Loucy (cell line): ENCODE measurements at regions not wholly inside any gene's neighbourhood (a gene's known extent, or its start where the extent isn't known, plus 50 kb on each side); places are given as distances from the start of the nearest gene placed in this dataset.

Experiments
- H2AFZ ChIP-seq: fragments of 200-600 bp; sonication (generic); 2 replicates; pipeline ENCODE4 v1.6.0; 2016; ENCODE audit warnings: antibody characterized with exemption, mild to moderate bottlenecking, low read length, moderate library complexity
- H3F3A ChIP-seq: fragments of 200-600 bp; 2 replicates; pipeline ENCODE4 v1.6.0; 2016; ENCODE audit warnings: antibody characterized with exemption, low read depth, mild to moderate bottlenecking
- H3K27me3 ChIP-seq: fragments of 200-600 bp; sonication (generic); 2 replicates; pipeline ENCODE4 v1.6.1; 2014; ENCODE audit warnings: low read length, mild to moderate bottlenecking; ENCODE audit not compliant: insufficient read depth, poor library complexity, severe bottlenecking
- H3K36me3 ChIP-seq: fragments of 200-600 bp; sonication (generic); 2 replicates; pipeline ENCODE4 v1.6.1; 2016; ENCODE audit warnings: low read length; ENCODE audit not compliant: insufficient read depth
- H3K4me1 ChIP-seq: fragments of 200-600 bp; sonication (generic); 2 replicates; pipeline ENCODE4 v1.5.1; 2014; ENCODE audit warnings: low read length, mild to moderate bottlenecking; ENCODE audit not compliant: insufficient read depth, poor library complexity, severe bottlenecking
- H3K4me2 ChIP-seq: fragments of 200-600 bp; sonication (generic); 2 replicates; pipeline ENCODE4 v1.6.0; 2014; ENCODE audit warnings: antibody characterized with exemption, low read length, low read depth, mild to moderate bottlenecking; ENCODE audit not compliant: poor library complexity, severe bottlenecking
- H3K4me3 ChIP-seq: fragments of 200-600 bp; sonication (generic); 2 replicates; pipeline ENCODE4 v1.5.1; 2014; ENCODE audit warnings: low read length, mild to moderate bottlenecking, mixed read lengths; ENCODE audit not compliant: poor library complexity, severe bottlenecking
- H3K79me2 ChIP-seq: fragments of 200-600 bp; sonication (generic); 2 replicates; pipeline ENCODE4 v1.6.1; 2014; ENCODE audit warnings: low read length; ENCODE audit not compliant: insufficient read depth
- H3K9ac ChIP-seq: fragments of 200-600 bp; sonication (generic); 2 replicates; pipeline ENCODE4 v1.6.0; 2014; ENCODE audit warnings: mild to moderate bottlenecking, low read depth, low read length, moderate library complexity; ENCODE audit not compliant: poor library complexity, severe bottlenecking
- H3K9me2 ChIP-seq: fragments of 200-600 bp; sonication (generic); replicated peaks from 2 replicates; pipeline ENCODE4 v1.6.1; 2016; ENCODE audit warnings: low read depth, low read length, mixed read lengths
- H3K9me3 ChIP-seq: fragments of 200-600 bp; sonication (generic); 2 replicates; pipeline ENCODE4 v1.6.1; 2014; ENCODE audit warnings: mild to moderate bottlenecking, antibody characterized with exemption, low read length, low read depth; ENCODE audit not compliant: insufficient read depth
- H4K20me1 ChIP-seq: fragments of 200-600 bp; sonication (generic); 2 replicates; pipeline ENCODE4 v1.6.0; 2014; ENCODE audit warnings: antibody characterized with exemption, low read length, mild to moderate bottlenecking; ENCODE audit not compliant: insufficient read depth, poor library complexity, severe bottlenecking
- EZH2phosphoT487 ChIP-seq: fragments of 200-600 bp; IDR thresholded peaks from 2 replicates; pipeline ENCODE4 v1.6.1; 2018; ENCODE audit warnings: antibody characterized with exemption, mild to moderate bottlenecking, moderate library complexity, borderline replicate concordance
- TF ChIP-seq, protein P1 (sequence below): fragments of 200-600 bp; sonication (generic); conservative IDR thresholded peaks from 2 replicates; pipeline ENCODE4 v1.5.1; 2014; ENCODE audit warnings: mild to moderate bottlenecking, antibody characterized with exemption, low read length

GRCh38 chr14:49959822-49960408, 67.0 kb downstream of the ARF6 start:
- no peaks in the 10 kb centered on the region for H3K79me2 ChIP-seq
- H3K36me3 ChIP-seq = no peaks in the 10 kb centered on the region
- no peak overlapping the region for H3K9ac ChIP-seq
- H3K27me3 ChIP-seq = no peaks in the 10 kb centered on the region
- no peak overlapping the region for H3K4me3 ChIP-seq
- H3K9me2 ChIP-seq = no peaks in the 10 kb centered on the region
- H3K9me3 ChIP-seq = no peaks in the 10 kb centered on the region
- H3F3A ChIP-seq = no peaks in the 10 kb centered on the region
- H4K20me1 ChIP-seq = no peaks in the 10 kb centered on the region
- no peak overlapping the region for H3K4me2 ChIP-seq
- no peaks in the 10 kb centered on the region for H3K4me1 ChIP-seq
- TF ChIP-seq, protein P1, sequence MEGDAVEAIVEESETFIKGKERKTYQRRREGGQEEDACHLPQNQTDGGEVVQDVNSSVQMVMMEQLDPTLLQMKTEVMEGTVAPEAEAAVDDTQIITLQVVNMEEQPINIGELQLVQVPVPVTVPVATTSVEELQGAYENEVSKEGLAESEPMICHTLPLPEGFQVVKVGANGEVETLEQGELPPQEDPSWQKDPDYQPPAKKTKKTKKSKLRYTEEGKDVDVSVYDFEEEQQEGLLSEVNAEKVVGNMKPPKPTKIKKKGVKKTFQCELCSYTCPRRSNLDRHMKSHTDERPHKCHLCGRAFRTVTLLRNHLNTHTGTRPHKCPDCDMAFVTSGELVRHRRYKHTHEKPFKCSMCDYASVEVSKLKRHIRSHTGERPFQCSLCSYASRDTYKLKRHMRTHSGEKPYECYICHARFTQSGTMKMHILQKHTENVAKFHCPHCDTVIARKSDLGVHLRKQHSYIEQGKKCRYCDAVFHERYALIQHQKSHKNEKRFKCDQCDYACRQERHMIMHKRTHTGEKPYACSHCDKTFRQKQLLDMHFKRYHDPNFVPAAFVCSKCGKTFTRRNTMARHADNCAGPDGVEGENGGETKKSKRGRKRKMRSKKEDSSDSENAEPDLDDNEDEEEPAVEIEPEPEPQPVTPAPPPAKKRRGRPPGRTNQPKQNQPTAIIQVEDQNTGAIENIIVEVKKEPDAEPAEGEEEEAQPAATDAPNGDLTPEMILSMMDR = no peak
- TF ChIP-seq EZH2phosphoT487 = no peak
- H2AFZ ChIP-seq = no peak overlapping the region

GRCh38 chr14:49960453-49960852, 67.6 kb downstream of the ARF6 start:
- no peaks in the 10 kb centered on the region for H3K9me2 ChIP-seq
- H3K4me3 ChIP-seq = no peak overlapping the region
- H4K20me1 ChIP-seq = no peaks in the 10 kb centered on the region
- H2AFZ ChIP-seq = no peak overlapping the region
- no peaks in the 10 kb centered on the region for H3K27me3 ChIP-seq
- H3K79me2 ChIP-seq = no peaks in the 10 kb centered on the region
- no peaks in the 10 kb centered on the region for H3K36me3 ChIP-seq
- TF ChIP-seq, protein P1 = no peak
- TF ChIP-seq EZH2phosphoT487 = no peak
- H3K9me3 ChIP-seq = no peaks in the 10 kb centered on the region
- no peaks in the 10 kb centered on the region for H3F3A ChIP-seq
- no peaks in the 10 kb centered on the region for H3K4me1 ChIP-seq
- H3K9ac ChIP-seq = no peak overlapping the region
- no peak overlapping the region for H3K4me2 ChIP-seq

DNA sequence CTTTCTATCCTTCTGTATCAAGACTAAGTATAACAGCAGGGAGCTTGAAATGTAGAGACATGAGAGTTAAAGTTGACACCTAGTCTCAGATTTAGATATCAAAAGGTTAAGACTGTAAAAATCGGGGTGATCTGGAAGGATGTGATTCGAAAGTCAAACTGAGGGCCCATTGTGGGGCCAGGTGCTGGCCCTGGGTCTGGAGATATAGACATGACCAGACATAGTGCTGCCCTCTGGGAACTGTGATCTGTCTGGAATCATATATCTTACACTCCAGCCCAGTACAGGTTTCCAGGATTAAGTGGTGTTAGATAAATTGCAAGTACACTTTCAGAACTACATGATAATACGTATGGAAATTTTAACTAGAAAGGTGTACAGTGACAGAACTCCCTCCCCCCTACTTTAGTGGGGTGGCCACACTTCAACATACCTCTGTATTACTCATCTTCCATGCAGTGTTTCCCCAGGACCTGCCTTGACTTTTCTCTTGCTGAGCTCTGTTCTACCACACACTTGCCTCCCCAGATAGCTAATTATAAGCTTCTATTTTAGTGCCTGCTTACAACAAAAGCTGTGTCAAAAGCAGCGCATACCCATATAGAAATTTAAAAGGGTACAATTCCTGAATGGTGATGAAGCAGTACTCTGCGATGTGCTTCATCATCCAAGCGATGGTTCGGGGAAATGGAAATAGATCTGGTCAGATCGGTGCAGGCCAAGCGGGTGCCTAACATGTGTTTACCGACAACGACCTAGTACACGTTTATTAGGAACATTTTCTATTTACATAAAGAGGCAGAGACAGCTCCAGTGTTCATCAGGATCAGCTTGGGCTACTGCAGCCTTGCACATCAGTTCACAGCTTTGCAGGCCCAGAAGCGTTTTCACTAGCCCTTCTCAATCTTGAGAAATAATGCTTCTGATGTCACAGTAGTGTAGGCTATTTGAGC, 68.7 kb downstream of the ARF6 start:
- Histone ChIP-seq H3K9me3 (no peaks in the 10 kb centered on the region), H3K9me2 (no peaks in the 10 kb centered on the region), H3K4me3 (no peak overlapping the region), H3K79me2 (no peaks in the 10 kb centered on the region), H3F3A (no peaks in the 10 kb centered on the region), H3K27me3 (no peaks in the 10 kb centered on the region), H2AFZ (no peak overlapping the region), H3K36me3 (no peaks in the 10 kb centered on the region), H4K20me1 (no peaks in the 10 kb centered on the region), H3K4me2 (no peak overlapping the region), H3K4me1 (no peaks in the 10 kb centered on the region), H3K9ac (no peak overlapping the region)
- TF ChIP-seq, protein P1 = no peak
- TF ChIP-seq EZH2phosphoT487 = no peak
